ENCODE measurements at regions not wholly inside any gene's neighbourhood (a gene's known extent, or its start where the extent isn't known, plus 50 kb on each side); places are given as distances from the start of the nearest gene placed in this dataset.

DNA sequence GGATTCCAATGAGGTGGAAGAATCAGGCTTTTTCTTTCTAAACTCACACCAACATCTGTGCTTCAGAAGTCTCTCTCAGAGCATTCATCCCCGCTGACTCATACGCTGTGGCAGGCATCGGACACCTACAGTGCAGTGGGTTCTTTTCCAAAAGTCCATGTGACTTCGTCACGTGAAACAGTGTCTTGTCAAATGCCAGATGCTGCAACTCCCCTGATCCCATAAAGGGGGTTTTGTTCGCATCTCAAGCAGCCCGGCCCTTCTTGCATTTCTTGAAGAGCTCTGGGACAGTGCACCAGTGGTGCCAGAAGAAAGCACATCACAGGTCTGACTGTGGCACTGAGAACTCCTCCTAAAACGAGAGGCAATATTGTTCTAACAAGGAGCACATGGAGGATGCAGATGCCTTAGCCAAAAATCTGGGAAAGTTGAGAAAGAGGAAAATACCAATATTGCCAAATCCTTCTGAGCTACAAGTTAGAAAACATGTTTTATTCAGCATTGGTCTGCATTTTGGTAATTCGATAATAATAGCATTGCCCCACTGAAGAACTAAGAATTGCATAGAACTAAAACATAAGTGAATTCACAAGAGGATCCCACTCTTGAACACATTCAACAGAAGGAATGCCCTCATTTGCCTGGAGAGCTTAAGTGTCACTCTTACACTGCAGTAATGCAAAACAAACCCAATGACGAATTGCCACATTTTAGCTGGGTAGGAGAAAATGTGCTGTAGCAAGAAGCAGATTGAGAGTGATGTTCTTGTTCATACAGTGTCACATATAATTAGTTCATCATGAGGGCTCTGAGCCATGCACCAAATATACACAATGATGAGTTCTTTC is 204.4 kb downstream of the CXCL12 start:
- TF ChIP-seq CTCF (IDR thresholded peaks at IDR 0.05) (no peak), POLR2A (IDR thresholded peaks at IDR 0.05) (no peak)
